ENCODE measurements at regions not wholly inside any gene's neighbourhood (a gene's known extent, or its start where the extent isn't known, plus 50 kb on each side); places are given as distances from the start of the nearest gene placed in this dataset.

- TF ChIP-seq CTCF (IDR thresholded peaks at IDR 0.05) (no peak), POLR2A (IDR thresholded peaks at IDR 0.05) (no peak), EP300 (IDR thresholded peaks at IDR 0.05) (no peak)
These were observed 523.0 kb upstream of the NBEA start for GRCh38 chr13:34419025-34419424.

Measured in gastroesophageal sphincter (tissue), 3 donors.